ENCODE measurements at regions not wholly inside any gene's neighbourhood (a gene's known extent, or its start where the extent isn't known, plus 50 kb on each side); places are given as distances from the start of the nearest gene placed in this dataset.

DNA sequence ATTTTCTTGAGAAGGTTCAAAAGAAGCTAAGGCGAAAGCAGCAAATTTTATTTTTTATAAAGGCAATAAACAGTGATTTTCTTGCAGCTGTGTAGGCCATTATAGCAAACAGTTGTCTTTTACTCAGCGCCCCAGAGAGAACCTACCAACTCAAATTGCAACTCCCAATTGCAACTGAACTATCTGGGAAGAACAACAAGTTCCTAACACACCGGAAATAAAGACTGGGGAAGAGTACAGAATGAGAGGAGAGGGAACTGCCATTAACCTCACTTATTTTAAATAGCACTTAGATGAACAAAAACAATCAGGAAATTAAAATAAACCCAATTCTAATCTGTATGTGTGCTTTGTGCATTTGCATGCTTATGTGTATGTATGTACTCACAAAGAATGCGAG lies 171.1 kb downstream of the KCTD12 start:
- Histone ChIP-seq H3K4me1 (ENCODE audit: insufficient read depth, low read length) (no peaks in the 10 kb centered on the region), H3K9me3 (ENCODE audit: control insufficient read depth in 1 of 2, insufficient read depth in 1 of 2, low read length in 2 of 2) (no peaks in the 10 kb centered on the region), H3K27me3 (ENCODE audit: control insufficient read depth in 1 of 2, insufficient read depth in 2 of 2, low read length in 2 of 2) (no peaks in the 10 kb centered on the region), H3K36me3 (ENCODE audit: insufficient read depth, low read length) (no peaks in the 10 kb centered on the region), H3K27ac (ENCODE audit: low read depth in 1 of 2, low read length in 2 of 2) (no peak overlapping the region), H3K4me3 (ENCODE audit: low read length) (no peak overlapping the region)
- intact Hi-C loops (cut with DNase I, micrococcal nuclease): no loop called here
- TF ChIP-seq, protein P1, sequence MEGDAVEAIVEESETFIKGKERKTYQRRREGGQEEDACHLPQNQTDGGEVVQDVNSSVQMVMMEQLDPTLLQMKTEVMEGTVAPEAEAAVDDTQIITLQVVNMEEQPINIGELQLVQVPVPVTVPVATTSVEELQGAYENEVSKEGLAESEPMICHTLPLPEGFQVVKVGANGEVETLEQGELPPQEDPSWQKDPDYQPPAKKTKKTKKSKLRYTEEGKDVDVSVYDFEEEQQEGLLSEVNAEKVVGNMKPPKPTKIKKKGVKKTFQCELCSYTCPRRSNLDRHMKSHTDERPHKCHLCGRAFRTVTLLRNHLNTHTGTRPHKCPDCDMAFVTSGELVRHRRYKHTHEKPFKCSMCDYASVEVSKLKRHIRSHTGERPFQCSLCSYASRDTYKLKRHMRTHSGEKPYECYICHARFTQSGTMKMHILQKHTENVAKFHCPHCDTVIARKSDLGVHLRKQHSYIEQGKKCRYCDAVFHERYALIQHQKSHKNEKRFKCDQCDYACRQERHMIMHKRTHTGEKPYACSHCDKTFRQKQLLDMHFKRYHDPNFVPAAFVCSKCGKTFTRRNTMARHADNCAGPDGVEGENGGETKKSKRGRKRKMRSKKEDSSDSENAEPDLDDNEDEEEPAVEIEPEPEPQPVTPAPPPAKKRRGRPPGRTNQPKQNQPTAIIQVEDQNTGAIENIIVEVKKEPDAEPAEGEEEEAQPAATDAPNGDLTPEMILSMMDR (IDR thresholded peaks at IDR 0.05): no peak
- Mint-ChIP-seq H3K27me3 (no peaks in the 10 kb centered on the region), H3K9me3 (no peaks in the 10 kb centered on the region), H3K4me3 (no peak overlapping the region), H3K27ac (no peak overlapping the region), H3K4me1 (ENCODE audit: low read depth) (no peaks in the 10 kb centered on the region), H3K36me3 (ENCODE audit: low read depth) (no peaks in the 10 kb centered on the region)
- DNase-seq: no peak
- CTCF ChIA-PET: no interaction called here
- POLR2A ChIA-PET: no interaction called here
- no peak for ATAC-seq (ENCODE audit: poor library complexity)

- no peak for ATAC-seq (ENCODE audit: poor library complexity)
- no peak overlapping the region for H3K4me3 ChIP-seq (ENCODE audit: low read length)
- DNase-seq: no peak
- Mint-ChIP-seq H3K9me3 (no peaks in the 10 kb centered on the region), H3K4me3 (no peak overlapping the region), H3K36me3 (ENCODE audit: low read depth) (no peaks in the 10 kb centered on the region), H3K27ac (no peak overlapping the region), H3K4me1 (ENCODE audit: low read depth) (no peaks in the 10 kb centered on the region), H3K27me3 (no peaks in the 10 kb centered on the region)
- H3K4me1 ChIP-seq (ENCODE audit: insufficient read depth, low read length): no peaks in the 10 kb centered on the region
- no peaks in the 10 kb centered on the region for H3K27me3 ChIP-seq (ENCODE audit: control insufficient read depth in 1 of 2, insufficient read depth in 2 of 2, low read length in 2 of 2)
- ChIA-PET POLR2A (no interaction called here), CTCF (no interaction called here)
- H3K27ac ChIP-seq (ENCODE audit: low read depth in 1 of 2, low read length in 2 of 2): no peak overlapping the region
- no peaks in the 10 kb centered on the region for H3K9me3 ChIP-seq (ENCODE audit: control insufficient read depth in 1 of 2, insufficient read depth in 1 of 2, low read length in 2 of 2)
- H3K36me3 ChIP-seq (ENCODE audit: insufficient read depth, low read length): no peaks in the 10 kb centered on the region
- intact Hi-C loops (cut with DNase I, micrococcal nuclease): no loop called here
- TF ChIP-seq, protein P1 (IDR thresholded peaks at IDR 0.05): no peak
Observed at GRCh38 chr13:76713280-76713679, 172.9 kb downstream of the KCTD12 start.

DNA sequence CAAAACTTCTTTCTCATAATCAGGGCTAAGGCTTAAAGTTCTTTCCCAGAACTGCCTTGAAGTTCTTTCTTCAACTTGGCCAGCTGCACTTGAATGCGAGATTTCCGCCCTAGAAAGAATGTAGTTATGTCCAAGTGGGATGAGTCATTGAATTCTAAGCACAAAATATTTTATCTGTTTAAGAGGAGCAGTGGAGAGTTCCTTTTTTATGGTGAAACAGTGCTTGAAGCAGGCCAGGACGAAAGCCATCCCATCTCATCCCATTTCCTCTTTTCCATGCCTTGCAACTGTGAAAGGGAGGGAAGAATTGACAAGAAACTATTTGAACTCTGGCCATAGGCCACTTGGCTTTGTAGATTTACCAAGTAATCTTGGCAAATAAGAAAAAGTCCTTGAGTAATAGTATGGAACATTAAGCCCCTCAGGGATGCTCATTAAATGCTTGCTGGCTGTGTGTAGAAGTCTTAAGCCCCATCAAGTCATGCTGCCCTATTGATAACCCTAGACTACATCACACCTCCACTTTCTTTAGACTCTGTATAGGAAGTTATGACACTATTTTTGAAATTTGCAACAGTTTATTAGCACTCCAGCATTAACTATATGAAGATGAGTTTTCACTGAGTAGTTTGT lies 174.5 kb downstream of the KCTD12 start:
- DNase-seq (peak in 2 of 14 experiments; percentile 16 to 18), ATAC-seq (ENCODE audit: poor library complexity) (no peak)
- no peak overlapping the region for H3K4me3 Mint-ChIP-seq
- Histone ChIP-seq H3K9me3 (ENCODE audit: control insufficient read depth in 1 of 2, insufficient read depth in 1 of 2, low read length in 2 of 2) (no peaks in the 10 kb centered on the region), H3K36me3 (ENCODE audit: insufficient read depth, low read length) (no peaks in the 10 kb centered on the region), H3K27ac (ENCODE audit: low read depth in 1 of 2, low read length in 2 of 2) (no peak overlapping the region), H3K27me3 (ENCODE audit: control insufficient read depth in 1 of 2, insufficient read depth in 2 of 2, low read length in 2 of 2) (no peaks in the 10 kb centered on the region), H3K4me3 (ENCODE audit: low read length) (no peak overlapping the region), H3K4me1 (ENCODE audit: insufficient read depth, low read length) (no peaks in the 10 kb centered on the region)
- ChIA-PET POLR2A (no interaction called here), CTCF (no interaction called here)
- intact Hi-C loops (cut with DNase I, micrococcal nuclease): no loop called here
- H3K36me3 Mint-ChIP-seq (ENCODE audit: low read depth): no peaks in the 10 kb centered on the region
- no peaks in the 10 kb centered on the region for H3K27me3 Mint-ChIP-seq
- TF ChIP-seq, protein P1 (IDR thresholded peaks at IDR 0.05): no peak
- H3K27ac Mint-ChIP-seq: no peak overlapping the region
- H3K4me1 Mint-ChIP-seq (ENCODE audit: low read depth): no peaks in the 10 kb centered on the region
- no peaks in the 10 kb centered on the region for H3K9me3 Mint-ChIP-seq
